HG02973 (cell line): ENCODE measurements at regions not wholly inside any gene's neighbourhood (a gene's known extent, or its start where the extent isn't known, plus 50 kb on each side); places are given as distances from the start of the nearest gene placed in this dataset.
"Not testable (repeated sequence)": the region's sequence is repeated elsewhere in the genome, so short reads cannot be mapped to it uniquely, and the experiment has no call there.

Experiments
- ATAC-seq: cut with Tn5 transposase; IDR thresholded peaks from one replicate; pipeline ENCODE4 v1.9.1; 2021; ENCODE audit warnings: moderate library complexity; ENCODE audit not compliant: unreplicated experiment

- ATAC-seq: not testable (repeated sequence)
Measured at GRCh38 chr11:92465410-92465809, 240.8 kb downstream of the FAT3 start.

GRCh38 chr11:92473736-92474135 is 249.1 kb downstream of the FAT3 start:
- ATAC-seq: no peak

DNA sequence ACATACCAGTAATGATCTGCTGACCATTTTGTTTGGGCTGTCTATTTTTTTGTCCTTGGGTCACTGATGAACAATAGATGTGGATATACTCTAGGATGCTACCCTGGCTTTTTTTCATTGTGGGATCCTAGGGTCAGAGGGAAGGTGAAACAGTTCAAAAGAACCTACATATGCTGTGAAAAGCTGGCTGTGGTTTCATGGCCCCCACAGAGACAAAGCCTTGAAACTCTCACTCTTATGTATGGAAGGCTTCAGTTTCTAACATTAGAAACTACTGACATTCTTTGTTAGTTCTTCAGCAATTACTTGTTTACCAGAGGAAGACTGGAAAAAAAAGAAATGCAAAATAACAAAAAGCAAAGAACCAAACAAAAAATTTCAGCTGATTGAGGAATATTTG is 250.7 kb downstream of the FAT3 start:
- no peak for ATAC-seq

DNA sequence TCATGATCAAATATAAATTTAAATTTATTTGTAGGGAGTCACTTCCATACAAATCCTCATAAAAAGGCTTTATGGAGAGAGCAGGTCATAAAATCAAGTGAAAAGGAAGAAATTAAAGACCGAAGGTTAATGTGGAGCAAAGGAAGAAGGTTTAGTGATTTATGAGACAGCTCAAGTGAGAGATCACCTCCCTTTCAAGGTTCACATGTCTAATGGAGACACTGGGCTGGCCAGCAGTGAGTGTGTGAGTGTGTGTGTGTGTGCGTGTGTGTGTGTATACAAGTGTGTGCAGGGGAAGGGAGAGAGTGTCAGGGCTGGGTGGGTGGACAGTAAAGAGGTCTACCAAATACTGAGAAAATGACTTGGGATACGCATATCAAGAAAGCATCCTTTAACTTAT is 251.2 kb downstream of the FAT3 start:
- no peak for ATAC-seq

- ATAC-seq: no peak
Measured at GRCh38 chr11:92477686-92478085, 253.1 kb downstream of the FAT3 start.

DNA sequence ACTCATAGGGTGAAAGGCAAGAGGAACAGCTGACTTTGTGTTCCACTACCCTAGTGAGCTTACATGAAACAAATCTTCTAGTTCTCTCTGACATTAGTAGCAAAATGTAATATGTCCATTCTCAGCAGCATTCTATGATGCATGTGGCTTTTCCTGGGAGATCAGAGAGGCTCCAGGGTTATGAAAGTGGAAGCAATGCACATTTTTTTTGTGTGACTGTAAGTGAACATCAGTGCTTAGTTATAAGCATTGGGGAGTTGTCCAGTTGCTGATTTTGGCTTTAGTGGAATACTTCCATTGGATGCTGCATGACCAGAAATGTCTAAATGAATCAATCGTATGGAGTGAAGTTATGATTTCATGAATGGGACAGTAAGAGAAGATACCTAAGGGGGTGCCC is 255.9 kb downstream of the FAT3 start:
- ATAC-seq: no peak

DNA sequence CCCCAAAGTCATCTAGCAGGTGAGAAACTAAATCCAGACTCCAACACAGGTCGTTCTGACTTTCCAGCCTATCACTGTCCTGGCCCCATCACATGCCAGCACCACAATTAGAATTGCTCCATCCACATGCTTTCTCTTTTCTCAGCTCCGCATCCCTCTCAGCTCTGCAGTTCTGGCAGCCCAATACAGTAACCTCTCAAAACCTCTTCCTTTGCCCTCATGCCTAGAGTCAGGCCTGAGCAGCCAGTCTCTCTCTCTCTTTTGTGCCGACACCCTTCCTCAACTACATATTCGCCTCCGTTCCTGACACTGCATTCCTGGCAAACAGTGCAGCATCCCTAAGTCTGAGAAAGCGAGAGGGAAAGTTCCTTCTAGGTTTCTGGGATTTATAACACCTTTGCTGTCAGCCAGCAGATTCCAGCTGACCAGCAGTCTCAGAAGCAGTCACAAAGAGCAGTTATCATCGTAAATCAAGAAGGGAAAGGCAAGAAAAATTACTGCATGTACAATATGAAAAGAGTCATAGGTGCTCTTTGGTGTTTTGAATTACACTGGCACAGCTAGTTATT is 258.0 kb downstream of the FAT3 start:
- no peak for ATAC-seq

DNA sequence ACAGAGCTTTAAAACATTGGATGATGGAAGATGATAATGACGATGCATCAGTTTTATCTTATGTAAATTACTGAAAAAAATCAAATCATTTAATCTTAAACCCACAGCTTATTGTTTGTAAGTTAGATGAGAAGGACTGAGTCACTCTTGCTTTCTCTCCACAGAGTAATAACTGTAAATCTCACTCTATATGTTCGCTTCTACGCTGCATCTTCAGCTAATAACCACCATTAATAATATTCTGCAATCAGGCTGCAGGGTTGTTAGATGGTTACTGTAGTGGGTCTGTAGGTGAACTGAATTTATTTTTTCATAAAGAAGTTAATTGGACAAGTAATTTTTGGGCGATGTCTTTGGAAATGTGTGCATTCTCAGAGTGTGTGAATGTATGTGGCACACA is 260.0 kb downstream of the FAT3 start:
- ATAC-seq: no peak

DNA sequence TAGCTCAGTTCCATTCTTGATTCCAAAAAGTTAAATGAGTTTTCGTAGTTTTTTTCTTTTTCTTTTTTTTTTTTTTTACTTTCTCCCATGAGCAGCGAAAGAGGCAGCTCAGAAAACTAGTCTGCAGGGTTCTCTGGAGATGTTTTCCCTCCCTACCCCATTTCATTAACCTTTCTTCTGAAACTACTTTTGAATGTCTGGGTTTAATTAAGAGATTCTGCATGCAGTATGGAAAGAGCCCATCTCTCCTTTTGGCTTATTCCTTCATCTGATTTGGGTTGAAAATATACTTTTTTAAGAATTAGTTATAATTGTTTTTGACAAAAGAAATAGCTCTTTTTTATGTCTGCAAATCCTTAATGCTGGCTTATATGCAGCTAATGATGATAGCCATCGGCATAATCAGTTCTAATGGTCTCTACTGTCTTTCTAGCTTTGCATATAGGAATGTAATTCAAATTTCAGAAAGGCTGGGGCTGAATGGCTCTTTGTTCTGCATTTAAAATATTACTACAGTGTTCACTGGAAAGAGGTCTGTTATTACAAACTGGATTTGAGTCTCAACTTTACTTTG is 265.3 kb downstream of the FAT3 start:
- no peak for ATAC-seq

- no peak for ATAC-seq
Measured at GRCh38 chr11:92492372-92492771, 267.8 kb downstream of the FAT3 start.

DNA sequence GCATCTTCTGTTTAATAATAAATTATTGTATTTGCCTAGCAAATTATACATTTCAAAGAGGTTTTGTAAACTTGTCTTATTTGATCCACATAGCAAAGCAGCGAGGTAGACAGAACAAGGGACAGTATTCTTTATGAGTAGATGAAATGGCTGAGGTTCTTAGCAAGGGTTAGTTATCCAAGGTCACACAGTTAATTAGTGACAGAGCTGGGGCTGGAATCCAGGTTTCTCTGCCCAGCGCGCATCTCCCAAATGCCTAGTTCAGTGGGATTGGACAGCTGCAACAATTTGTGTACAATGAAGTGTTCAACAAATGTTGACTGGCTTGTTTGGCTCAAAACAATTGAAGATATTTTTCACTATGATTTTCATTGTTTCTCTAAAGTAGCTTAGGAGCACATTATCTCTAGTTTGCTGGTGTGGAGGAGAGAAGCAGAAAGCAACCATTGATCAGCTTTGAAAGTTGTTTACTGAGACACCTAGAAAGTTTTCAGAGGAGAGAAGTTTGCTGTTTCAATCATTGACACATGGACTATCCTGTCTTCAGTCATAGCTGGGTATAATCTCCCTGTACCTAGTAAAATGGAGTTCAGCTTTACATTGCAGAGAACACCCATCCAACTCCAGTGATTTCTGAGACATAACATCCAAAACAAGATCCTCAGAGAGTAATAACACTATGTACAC is 270.6 kb downstream of the FAT3 start:
- ATAC-seq: no peak

DNA sequence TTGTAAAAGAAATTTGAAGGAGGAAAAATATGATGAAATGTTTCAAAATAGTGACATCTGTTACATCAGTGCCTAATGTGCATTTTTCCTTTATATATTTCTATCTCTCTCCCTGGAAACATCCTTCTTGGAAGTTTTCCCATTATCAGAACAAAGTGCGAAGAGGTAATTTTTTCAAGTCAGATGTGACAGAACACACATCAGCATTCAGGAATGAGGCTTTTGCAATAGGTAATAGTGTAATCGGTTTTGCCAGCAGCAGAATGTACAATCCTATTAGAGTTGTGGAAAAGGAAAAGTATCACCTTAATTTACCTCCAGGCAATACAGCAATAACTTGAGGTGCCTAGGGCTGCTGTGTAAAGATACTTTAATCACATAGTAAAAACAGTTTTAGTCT is 275.8 kb downstream of the FAT3 start:
- no peak for ATAC-seq

GRCh38 chr11:92501066-92501739 is 276.6 kb downstream of the FAT3 start:
- ATAC-seq: no peak

DNA sequence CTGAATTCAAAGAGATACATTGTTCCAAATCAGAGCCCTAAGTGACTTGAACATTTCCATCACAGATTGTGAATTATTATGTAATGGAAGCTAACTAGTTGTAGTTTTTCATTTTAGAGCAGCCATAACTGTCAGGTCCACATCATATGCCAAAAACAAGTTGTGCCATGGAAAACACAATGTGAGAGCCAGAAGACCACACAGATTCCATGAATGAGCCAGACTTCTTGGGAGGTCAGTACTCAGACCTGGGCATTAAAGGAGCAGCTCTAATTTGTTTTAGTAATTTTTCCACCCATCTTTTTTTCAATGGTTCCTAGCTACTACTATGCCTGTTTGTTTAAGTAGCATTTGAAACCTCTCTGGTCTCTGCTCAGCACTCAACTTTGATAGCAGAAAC is 279.4 kb downstream of the FAT3 start:
- ATAC-seq: no peak

- ATAC-seq: no peak
Measured at GRCh38 chr11:92504534-92504933, 279.9 kb downstream of the FAT3 start.

GRCh38 chr11:92505689-92506088 is 281.1 kb downstream of the FAT3 start:
- no peak for ATAC-seq

DNA sequence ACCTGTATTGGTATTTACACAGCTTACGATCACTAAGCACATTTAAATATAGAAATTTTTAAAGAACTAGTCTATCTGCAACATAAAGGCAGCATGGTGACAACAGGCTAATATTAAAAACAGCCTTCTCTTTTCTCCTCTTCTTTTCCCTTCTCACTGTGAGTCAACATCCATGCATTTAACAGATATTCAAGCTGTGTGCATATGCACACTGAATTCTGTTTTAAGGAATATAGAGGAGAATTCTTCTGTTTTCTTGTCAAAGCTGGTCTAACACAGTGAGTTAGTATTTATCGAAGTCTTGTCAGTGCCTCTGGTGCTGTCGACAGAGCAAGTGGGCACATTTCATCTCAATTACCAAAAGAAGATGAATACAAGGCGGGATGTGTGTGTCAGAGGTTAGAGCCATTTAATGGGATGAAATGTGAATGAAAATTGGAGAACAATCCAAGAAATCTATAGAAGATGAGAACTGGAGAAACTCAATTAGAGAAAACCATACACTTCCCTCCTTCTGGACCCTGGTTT is 282.3 kb downstream of the FAT3 start:
- no peak for ATAC-seq

GRCh38 chr11:92510591-92510990 is 286.0 kb downstream of the FAT3 start:
- ATAC-seq: no peak

DNA sequence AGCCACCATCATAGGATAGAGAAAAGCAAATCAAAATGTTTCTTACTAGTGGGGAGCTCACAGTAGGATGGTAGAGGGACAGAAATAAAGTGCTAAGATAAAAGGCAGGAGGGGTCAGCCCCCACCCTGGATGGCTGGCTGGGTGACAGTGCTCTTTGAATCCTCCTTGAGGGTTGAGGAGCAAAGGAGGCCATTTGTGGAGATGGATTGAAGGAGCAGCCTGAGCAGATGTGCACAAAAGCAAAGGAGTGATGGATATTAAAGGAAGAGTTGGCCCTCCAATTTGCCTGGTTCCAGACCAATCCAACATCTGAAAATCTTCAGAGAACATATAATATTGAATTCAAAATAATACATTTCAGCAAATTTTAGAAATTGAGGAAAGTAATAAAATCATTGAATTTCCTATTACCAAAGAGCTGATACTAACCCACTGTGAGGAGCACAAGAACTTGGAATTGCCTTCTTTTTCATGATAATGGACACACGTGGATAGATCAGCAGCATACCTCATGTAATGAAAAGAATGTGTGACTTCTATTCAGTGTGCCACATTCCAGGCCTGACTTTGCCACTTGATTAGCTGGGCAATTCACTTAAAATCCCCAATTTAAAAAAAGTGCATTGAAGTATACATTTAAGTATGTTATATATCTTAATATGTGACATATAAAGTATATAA is 287.0 kb downstream of the FAT3 start:
- ATAC-seq: no peak

DNA sequence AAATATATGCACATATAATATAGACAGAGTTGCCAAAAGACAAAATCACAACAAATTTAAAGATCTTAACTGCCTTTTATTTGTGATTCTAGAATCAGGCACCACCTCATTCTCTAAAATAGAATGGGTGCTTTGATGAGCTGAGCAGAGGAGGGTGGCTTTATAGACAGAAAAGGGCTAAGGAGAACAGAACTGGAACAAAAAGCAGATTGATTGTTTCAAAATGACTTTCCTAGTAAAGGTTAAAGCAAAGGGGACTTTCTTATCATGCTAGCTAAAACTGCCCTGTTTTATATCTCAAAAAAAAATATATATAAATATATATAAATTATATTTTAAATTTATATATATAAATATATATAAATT is 287.6 kb downstream of the FAT3 start:
- ATAC-seq: no peak

- ATAC-seq: no peak
Measured at GRCh38 chr11:92523611-92524010, 299.0 kb downstream of the FAT3 start.
